ENCODE measurements at regions not wholly inside any gene's neighbourhood (a gene's known extent, or its start where the extent isn't known, plus 50 kb on each side); places are given as distances from the start of the nearest gene placed in this dataset.

DNA sequence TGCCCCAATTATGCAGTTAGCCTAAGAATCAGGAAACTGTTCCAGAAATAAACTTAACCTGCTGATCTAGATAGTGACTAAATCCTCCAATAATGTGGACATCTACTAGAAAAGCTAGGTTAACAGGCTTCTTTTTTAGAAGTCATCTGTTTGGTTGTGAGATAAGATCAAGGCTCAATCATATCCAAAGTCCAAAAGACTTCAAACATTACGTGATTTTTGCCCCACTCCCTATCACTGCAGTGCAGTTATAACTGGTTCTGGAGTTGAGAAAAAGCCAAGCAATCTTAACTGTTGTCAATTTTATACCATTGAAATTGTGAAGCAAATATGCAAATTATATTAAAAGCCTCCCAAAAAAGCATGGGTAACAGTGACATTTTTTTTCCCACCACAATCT, 781.4 kb downstream of the KLHL13 start:
- no peak for TF ChIP-seq EZH2 (IDR thresholded peaks at IDR 0.05)
- no peak for TF ChIP-seq POLR2AphosphoS5 (IDR thresholded peaks at IDR 0.05; ENCODE audit: borderline replicate concordance, low read depth, low read length)
